ENCODE measurements at regions not wholly inside any gene's neighbourhood (a gene's known extent, or its start where the extent isn't known, plus 50 kb on each side); places are given as distances from the start of the nearest gene placed in this dataset.

- no peak for DNase-seq (ENCODE audit: low spot score)
Observed at GRCh38 chr6:126907312-126907711, 211.2 kb upstream of the RSPO3 start.

- no peak for DNase-seq (ENCODE audit: low spot score)
Observed at GRCh38 chr6:126907996-126908395, 210.5 kb upstream of the RSPO3 start.

GRCh38 chr6:126909493-126909892 lies 209.0 kb upstream of the RSPO3 start:
- no peak for DNase-seq (ENCODE audit: low spot score)

GRCh38 chr6:126913651-126914050 lies 204.8 kb upstream of the RSPO3 start:
- no peak for DNase-seq (ENCODE audit: low spot score)

DNA sequence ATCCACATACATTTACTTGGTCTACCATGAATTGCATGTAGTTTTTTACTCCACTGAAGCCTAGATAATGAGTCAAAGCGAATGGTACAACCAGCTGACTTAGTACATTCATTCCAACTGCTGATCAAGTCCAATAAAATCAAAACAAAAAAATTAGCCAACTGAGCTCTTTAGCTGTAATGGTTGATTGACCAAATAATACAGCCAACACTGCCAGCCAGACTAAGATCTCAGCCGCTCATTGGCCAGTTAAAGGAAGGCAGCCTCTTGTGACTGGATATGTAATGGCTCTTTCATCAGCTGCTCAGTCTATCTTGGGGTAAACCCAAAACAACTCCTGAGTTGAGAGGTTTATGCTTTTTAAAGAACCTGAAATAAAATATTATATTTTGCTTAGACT lies 204.3 kb upstream of the RSPO3 start:
- DNase-seq (ENCODE audit: low spot score), result no peak

- DNase-seq (ENCODE audit: low spot score), result no peak
Observed at GRCh38 chr6:126914801-126915200, 203.7 kb upstream of the RSPO3 start.

GRCh38 chr6:126919947-126920346 lies 198.5 kb upstream of the RSPO3 start:
- no peak for DNase-seq (ENCODE audit: low spot score)

- DNase-seq (ENCODE audit: low spot score), result no peak
Observed at GRCh38 chr6:126923807-126924206, 194.7 kb upstream of the RSPO3 start.

DNA sequence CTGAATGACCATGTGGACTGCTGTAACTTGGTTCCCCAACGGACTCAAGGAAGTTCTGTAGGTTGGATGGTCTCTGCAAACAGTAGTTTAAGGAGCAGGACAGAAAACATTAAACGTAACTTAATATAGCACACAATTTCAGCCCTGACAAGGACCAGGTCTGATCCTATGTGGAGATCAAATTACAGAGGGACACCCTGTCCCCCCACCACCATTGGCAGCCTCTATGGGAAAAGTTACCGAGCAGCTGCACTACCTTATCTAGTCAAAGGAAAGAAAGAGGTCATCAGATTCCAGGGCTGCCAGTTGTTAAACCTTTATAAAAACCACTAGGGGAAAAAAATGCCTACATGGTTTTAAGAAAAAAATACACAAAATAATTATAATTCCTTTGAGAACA lies 191.5 kb upstream of the RSPO3 start:
- DNase-seq (ENCODE audit: low spot score), result no peak

GRCh38 chr6:126927841-126928240 lies 190.6 kb upstream of the RSPO3 start:
- no peak for DNase-seq (ENCODE audit: low spot score)

- DNase-seq (ENCODE audit: low spot score), result no peak
Observed at GRCh38 chr6:126937426-126937825, 181.0 kb upstream of the RSPO3 start.

GRCh38 chr6:126939784-126940183 lies 178.7 kb upstream of the RSPO3 start:
- DNase-seq (ENCODE audit: low spot score), result no peak

DNA sequence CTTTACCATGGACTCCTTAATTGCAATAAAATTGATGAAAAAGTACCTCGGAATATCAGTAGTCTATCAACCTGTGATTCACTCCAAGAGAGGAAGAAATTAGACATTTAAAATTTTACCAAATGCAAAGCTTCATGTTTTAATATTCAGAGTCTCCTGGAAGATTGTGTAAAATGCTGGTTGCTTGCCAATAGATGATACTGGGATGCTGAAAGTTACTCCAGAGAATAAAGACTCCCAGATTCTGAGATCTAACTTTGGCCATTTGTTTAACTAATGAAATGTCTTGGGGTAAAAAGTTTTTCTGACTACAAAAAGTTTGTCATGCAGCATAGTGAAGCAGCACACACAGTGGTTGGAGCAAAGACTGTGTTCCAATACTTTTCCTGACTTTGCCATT lies 176.7 kb upstream of the RSPO3 start:
- DNase-seq (ENCODE audit: low spot score), result no peak

GRCh38 chr6:126944512-126944911 lies 174.0 kb upstream of the RSPO3 start:
- no peak for DNase-seq (ENCODE audit: low spot score)

GRCh38 chr6:126945150-126945685 lies 173.3 kb upstream of the RSPO3 start:
- no peak for DNase-seq (ENCODE audit: low spot score)

- DNase-seq (ENCODE audit: low spot score), result no peak
Observed at GRCh38 chr6:126945812-126946360, 172.6 kb upstream of the RSPO3 start.

DNA sequence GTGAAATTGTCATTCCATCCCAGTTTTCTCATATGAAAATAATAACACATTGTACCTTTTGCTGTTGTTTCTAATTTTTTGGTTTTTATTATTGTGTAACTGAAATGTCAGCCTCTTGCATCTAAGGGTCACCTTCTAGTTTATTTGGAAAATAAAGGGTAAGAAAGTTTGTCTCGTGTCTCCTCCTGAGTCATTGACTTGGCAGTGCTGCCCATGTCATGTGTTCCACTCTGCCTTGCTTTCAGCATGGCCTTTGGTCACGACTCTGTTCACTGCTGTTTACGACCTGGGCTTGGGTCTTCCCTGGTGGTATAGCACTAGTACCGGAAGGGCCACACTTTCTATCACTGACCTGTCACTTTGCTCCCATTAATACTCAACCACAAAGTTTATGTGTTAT lies 171.4 kb upstream of the RSPO3 start:
- no peak for DNase-seq (ENCODE audit: low spot score)

- no peak for DNase-seq (ENCODE audit: low spot score)
Observed at GRCh38 chr6:126949786-126950185, 168.7 kb upstream of the RSPO3 start.

DNA sequence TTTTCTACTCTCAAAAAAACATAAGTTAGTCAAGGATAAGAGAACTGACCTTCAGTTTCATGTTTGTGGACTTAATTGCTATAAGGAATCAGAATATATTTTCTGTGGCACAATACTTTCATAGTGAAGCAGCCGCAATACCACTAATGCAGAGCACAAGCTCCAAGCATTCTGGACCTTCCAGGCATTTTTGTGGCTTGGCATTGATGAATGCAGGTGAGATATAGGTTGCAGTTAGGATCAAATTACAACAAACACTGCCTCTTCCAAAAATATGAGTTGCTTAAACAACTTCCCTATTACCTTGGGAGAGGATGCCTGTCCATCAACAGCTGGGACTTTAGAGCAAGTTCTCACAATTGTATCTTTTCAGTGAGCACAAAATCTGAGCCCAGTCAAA lies 162.8 kb upstream of the RSPO3 start:
- no peak for DNase-seq (ENCODE audit: low spot score)

- DNase-seq (ENCODE audit: low spot score), result no peak
Observed at GRCh38 chr6:126957721-126958120, 160.8 kb upstream of the RSPO3 start.

DNA sequence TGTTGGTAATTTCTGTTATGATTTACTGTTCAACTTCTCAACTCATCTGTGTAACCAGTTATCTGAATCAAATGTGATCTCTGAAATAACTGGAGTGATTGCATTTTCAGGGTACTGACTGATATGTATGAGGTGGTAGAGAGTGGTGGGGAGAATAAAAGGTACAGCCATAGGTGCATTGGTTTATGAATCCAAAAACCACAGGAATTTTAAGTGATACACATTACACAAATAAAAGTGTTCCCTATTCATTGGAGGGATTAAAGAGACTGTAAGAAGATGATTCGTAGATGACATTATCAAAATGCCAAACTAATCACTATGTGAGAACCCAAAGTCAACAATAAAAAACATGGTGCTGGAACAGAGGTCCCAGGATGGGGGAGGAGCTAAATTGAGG lies 158.7 kb upstream of the RSPO3 start:
- no peak for DNase-seq (ENCODE audit: low spot score)

GRCh38 chr6:126963077-126963809 lies 155.2 kb upstream of the RSPO3 start:
- DNase-seq (ENCODE audit: low spot score), result no peak

GRCh38 chr6:126967296-126968005 lies 151.0 kb upstream of the RSPO3 start:
- no peak for DNase-seq (ENCODE audit: low spot score)

Data from hematopoietic multipotent progenitor cell treated with erythropoietin and hydrocortisone succinate and interleukin-3 and kit ligand, for 15 days (in vitro differentiated cells).